ENCODE measurements at regions not wholly inside any gene's neighbourhood (a gene's known extent, or its start where the extent isn't known, plus 50 kb on each side); places are given as distances from the start of the nearest gene placed in this dataset.
"Not testable (repeated sequence)": the region's sequence is repeated elsewhere in the genome, so short reads cannot be mapped to it uniquely, and the experiment has no call there.

DNA sequence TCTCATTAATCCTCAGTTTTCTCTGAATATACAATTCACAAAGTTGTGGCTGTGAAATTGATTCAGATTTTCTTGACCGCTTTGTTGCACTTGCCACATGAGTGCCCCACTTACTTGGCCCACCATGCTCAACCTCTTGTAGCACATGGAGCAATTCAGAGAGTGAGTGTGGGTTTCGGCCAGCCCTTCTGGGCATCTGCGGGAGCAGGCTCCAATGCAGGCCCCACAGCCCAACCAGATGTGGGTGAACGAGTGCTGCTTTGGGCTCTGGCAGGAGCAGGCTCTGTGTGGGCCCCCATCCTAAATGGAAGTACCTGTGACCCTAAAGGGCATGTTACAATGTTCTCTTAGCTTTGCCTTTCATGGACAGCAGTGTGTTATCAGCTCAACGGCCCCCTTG is 2338.6 kb downstream of the LRRC4C start:
- FAIRE-seq = no peak

DNA sequence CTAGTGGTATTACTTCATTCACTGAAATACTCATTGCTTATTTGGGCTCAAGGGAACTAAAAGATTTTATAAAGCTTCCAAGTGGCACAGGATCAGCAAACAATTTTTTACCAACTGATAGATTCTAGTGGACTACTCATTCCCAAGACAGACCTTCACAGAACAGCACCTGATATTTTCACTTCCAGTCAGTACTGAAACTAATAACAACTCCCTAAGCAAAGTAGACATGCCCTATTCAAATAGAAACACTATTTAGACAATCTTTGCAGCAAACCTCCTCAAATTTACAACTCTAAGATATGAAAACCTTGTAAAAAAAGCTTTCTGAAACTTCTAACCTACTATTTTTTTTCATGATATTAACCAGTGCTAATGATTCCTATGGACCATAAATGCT is 2345.8 kb downstream of the LRRC4C start:
- FAIRE-seq = no peak

DNA sequence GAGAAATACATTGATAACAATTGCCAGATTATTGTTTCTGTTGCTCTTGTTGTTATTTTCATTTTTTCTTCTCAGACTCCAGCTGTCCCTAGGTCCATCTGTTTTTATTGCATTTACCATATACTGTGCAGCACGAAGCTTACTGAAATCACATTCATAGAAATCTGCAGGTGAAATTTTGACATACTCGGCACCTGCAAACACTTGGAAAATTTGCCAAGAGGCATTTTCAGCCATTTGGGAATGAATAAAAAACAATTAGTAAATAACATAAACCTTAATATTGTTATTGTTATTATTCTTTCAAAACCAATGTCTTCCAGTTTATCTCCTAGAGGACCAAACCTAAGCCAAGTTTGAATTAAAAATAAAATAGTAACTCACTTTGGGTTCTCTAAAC is 2357.2 kb downstream of the LRRC4C start:
- no peak for FAIRE-seq

DNA sequence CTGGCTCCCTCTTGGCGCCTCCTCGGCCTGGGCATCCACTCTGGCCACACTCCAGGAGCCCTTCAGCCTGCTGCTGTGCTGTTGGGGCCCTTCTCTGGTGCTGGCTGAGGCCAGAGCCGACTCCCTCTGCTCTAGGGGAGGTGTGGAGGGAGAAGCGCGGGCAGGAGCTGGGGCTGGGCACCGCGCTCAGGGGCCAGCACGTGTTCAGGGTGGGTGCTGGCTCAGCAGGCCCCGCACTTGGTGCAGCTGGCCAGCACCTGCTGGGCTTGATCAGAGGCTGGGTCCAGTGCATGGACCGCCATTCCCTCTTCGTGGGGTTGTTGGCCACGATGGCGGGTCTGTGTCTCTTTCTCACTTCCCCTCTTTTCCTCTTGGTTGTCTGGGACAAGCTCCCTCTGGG is 2381.0 kb downstream of the LRRC4C start:
- no peak for FAIRE-seq

DNA sequence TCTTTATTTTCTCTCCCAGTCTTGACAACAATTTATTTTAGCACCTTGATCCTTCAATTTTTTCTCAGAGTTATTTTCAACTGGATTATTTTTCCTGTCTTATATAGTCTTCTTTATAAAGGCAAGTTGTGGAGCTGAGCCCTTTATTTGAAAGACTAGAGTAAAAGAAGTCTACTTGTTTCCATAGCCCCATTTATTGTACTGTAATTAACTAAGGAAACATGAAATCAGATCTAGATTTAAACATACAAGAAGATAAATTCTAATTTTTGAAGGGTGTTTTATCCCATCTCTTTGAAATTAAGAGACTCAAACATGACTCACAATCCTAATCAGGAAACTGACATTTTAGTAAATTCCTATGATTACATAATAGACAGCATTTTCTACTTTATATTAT is 2421.8 kb downstream of the LRRC4C start:
- no peak for FAIRE-seq

DNA sequence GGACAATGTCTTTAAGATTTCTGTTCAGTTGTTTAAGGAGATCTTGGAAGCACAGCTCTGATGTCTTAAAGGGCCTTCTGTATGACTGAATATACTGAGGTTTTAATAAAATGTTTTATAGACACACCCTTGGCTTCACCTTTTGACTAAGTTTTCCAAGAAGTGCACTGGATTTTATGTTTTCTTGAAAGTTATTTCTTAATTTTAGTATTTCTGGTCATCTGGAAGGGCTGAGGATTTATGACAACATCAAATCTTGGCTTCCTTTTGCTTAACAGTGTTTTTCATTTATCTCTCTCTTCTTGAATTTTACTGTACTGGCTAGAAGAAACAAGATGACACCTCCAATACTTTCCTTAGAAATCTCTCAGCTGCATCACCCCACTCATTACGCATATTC is 2423.4 kb downstream of the LRRC4C start:
- no peak for FAIRE-seq

DNA sequence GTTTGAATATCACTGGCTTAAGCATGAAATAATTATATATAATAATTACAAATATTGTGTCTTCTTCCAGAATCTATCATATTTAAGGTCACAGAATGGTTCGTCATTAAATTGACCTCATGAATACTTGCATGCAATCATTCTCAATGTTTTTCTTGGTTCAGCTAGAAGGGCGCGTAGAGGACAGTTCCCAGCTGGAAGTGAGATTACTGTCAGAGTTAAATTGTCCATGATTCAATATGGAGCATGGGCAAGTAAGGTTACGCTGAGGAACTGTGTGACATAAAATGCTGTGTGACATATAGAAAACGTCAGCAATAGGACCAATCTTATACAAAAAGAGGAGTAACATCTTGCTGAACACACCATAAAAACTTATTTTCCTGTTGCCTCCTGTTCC is 2423.5 kb upstream of the RAG2 start:
- no peak for FAIRE-seq

DNA sequence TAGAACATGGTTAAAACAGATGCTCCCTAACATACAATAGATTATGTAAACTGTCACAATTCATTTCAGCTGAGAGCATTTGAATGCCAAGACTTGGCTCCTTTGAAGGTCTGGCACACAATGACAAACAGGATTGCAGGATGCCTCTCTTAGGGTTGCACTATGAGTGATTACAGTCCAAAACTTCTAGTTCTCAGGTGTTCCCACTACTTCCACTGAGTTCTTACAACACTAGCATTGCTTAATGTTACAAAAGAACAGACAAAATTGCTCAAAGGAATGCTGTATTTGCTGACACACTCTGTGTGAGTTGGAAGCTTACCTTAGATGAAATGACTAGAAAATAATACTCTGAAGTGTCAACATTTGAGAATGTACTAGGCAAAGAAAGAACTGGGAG is 2413.8 kb upstream of the RAG2 start:
- no peak for FAIRE-seq

DNA sequence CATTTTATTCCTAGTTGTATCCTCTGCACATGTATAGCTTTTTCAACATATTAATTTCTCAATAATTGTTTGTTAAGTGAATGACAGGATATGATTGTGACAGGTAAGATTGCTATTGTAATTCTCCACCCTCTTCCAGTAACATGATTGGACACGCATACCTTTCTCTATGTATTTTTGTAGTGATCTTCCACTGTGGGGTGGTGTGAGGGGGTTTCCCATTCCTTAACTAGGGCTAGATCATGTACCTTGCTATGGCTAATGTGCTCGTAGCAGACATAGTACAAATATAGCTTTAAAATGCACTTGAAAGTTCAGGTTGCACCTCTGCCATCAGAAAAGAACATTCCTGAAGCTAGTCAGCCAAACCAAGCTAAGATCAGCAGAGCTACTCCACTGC is 2392.8 kb upstream of the RAG2 start:
- no peak for FAIRE-seq

DNA sequence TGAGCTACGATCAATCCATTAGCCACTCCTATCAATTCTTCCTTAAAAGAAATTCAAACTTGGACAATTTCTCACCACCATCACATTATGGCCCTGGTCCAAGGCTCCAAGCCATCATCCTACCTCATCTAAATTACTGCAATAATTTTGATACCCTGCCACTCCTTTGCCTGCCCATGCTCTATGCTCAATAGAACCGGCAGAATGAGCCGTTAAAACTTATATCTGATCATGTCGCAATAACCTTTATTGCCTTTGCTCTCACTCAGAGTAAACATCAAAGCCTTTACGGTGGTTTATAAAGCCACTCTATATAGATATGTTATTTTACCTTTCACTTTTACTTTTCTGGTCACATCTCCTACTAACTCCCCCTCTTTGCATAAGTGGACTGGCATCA is 2392.1 kb upstream of the RAG2 start:
- FAIRE-seq = no peak

DNA sequence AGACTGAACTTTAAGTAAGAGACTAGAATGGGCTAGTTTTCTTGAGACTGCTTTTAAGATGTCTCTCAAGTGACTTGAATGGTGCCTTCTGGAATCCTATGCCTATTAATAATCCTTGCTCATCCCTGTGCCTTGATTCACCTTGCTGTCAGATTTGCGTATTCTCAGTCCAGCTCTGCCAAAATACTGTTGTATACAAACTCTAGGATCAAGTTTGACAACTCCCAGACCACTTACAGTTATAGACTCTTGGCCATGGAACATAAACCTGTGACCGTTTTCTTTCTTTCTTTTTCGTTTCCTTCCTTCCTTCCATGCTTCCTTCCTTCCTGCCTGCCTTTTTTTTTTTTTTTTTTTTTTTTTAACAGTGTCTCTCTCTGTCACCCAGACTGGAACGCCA is 2390.9 kb upstream of the RAG2 start:
- FAIRE-seq = no peak

DNA sequence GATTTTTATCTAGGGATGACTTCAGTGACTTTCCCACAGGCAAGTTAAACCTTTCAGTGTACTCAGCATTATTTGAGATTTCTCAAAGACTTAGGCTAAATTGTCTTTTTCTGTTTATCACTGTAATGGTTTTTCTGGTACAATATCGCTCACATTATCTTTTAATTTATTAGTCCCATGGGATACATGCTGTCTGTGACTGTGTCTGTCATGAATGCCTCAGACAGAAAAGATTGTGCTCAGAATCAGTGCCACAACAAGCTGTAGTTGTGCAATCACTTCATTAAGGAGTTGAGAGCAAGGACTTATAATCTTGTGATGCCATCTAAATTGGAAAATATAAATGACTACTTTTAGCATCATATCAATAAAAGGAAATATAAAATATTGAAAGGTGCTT is 2374.2 kb upstream of the RAG2 start:
- no peak for FAIRE-seq

DNA sequence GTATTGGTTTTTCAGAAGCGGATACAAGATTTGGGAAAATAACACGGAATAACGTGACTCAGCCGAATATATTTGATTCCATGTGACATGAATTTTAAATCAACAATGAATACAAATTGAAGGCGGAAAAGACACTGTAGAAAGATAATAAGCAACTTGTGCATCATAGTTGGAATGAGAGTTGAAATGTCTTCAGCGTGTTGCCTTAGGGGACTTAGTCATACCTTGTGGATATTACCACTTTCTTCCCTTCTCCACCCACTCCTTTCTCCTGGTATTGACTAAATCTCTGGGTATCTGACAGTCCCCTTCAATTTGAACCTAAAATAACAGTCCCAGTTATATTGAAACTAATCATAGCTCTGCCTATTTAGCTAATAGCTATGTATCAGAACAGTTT is 2373.1 kb upstream of the RAG2 start:
- no peak for FAIRE-seq

DNA sequence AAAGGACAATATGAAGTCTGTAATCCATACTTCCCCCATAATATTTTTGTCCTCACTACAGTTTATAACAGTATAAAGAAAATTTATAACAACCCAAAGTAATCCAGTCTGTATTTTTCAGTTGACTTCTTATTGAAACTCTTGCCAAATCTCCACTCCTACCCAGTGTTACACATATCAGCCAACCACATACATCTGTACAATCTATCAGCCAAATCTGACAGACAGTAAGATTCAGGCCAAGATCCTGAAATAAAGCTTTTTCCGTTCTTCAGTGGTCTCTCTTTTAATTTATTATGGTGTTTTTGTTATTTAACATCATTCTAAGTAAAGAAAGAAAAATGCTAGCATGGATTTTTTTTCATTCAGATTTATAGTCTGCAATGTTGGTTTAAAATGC is 2370.9 kb upstream of the RAG2 start:
- no peak for FAIRE-seq

DNA sequence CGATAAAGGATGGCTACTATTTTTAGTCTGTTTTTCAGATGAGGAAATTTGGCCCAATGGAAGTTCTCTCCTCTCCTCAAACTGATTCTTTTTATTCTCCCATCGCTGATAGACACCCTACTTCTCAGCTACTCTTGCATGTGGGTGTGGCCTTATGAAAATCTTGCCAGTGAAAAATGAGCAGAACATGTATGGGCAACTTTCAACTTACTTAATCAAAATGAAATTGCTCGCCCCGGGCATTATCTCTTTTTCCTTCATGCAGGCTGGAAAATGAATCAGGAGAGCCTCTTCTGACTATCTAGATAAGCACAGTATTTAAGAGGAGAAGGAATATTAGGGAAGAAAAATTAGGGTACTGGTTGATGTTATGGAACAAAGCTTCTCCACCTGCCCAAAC is 2354.7 kb upstream of the RAG2 start:
- FAIRE-seq = no peak

DNA sequence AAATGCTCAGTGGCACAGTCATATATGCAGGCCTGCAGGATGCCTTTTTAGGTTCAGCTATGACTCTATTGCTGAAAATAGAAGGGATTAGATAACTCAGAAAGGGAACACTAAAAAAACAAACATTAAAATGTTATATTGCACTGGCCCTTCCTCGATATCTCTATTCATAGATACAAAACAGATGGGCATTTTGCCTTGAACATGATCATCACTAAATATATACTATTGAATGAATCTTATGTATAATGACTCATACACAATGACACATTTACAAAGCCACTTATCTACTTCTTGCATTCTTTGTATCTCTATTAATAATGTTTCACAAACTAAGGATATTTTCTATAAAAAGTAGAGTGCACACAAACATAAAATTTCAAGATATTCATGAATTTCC is 2352.8 kb upstream of the RAG2 start:
- no peak for FAIRE-seq

DNA sequence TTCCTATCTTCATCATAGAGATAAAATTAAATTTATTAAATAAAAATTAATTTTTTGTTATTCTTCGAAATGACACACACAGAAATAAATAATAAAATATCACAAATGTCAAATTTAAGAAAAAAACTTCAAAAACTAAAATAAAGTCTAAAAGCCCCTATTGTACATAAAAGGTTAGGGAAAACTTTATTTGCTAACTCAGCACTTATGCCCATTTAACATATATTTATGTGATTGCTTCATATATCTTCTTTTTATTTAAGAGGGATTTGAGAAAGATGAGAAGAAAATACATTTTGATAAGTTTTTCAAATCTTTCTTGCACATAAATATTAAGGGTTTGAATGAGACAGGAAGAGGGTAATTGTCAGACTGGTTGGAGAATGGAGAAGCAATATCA is 2350.4 kb upstream of the RAG2 start:
- FAIRE-seq = no peak

DNA sequence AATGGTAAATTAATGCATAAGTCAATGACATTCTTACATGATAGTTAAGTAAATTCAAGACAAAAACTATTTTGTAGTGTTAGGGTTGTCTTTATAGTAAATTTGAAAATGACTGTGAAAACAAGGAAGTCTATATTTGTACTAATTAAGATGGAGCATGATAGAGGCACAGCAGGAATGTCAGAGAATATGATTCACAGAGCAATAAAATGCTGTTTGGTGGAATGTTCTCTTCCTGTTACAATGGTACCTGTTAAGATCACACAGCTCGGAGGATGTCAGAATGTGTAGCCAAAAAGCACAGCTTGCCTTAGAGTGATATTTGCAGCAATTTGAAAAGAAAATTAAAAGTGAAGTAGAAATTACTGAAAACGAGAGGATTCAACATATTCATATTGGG is 2339.7 kb upstream of the RAG2 start:
- FAIRE-seq = no peak

DNA sequence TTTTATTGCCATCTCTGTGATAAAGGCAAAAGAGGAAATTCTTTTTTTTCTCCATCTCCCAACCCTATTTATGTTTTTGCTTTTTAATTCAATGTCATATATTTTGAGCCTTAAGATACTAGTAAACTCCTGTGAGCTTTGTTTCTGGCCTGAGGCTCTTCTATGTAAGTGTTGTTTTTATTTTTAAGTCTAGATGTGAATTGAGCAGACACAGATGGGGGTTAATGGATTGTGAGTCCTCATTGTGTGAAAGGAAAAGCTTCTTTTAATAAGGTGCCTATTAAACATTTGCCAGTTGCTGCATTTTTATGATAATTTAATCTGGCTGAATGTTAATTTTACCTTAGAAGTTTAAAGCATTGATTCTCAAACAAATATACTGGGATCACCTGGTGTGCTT is 2337.9 kb upstream of the RAG2 start:
- no peak for FAIRE-seq

DNA sequence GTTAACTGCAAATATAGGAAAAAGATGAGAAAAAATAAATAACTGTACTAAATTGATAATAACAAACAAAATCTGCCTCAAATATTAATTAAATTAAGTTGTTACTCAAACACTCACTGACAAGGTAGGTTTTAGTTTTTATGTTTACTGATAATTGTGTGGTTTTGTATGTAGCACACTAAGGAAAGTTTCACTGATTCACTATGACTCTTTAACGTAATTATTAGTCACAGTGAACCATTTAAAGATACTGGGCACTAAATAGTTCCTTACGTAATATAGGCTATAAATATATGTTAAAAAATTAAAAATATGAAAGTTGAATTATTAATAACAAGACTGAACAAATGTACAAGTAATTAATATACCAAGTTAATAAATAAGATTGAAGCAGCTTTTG is 2330.0 kb upstream of the RAG2 start:
- no peak for FAIRE-seq

DNA sequence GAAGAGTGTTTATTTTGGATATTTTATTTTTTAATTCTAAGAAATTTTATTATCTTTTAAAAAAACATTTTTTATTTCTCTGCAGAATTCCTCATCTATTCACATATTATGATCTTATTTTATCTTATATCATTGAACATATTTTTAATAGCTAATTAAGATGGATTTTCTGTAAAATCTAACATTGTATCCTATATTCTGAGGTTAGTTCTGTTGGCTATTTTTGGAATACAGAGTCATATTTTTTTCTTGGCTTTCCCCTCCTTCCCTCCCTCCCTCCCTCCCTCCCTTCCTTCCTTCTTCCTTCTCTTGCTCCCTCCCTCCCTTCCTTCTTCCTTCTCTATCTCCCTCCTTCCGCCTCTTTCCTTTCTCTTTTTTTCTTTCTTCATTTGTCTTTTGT is 2326.6 kb upstream of the RAG2 start:
- FAIRE-seq = no peak

DNA sequence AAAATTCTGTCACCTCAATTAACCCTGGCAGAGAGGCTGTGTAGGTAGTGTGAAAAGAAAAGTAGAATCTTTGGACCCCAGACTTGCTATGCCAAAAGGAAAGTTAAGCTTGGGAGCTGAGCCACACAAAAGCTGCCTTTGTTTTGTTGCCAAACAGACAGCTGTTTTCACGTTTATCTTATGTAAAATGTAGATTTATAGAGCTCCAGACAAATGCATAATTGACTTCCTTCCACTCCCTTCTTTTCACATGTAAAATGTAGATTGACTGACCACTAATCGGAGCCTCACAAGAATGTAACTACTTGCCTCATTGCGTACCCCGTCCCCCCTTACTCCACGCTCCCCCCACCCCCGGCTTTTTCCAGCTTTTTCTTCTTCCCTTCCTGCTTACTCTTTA is 2302.2 kb upstream of the RAG2 start:
- no peak for FAIRE-seq

DNA sequence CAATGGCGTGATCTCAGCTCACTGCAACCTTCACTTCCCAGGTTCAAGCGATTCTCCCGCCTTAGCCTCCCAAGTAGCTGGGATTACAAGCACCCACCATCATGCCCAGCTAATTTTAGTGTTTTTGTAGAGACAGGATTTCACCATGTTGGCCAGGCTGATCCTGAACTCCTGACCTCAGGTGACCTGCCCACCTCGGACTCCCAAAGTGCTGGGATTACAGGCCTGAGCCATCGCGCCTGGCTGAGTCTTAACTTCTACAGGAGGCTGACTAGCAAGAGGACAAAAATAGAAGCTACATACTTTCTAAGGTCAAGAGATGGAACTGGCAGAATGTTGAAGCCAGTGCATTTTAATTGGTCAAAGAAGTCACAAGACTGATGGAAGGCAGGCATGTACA is 2296.2 kb upstream of the RAG2 start:
- not testable (repeated sequence) for FAIRE-seq

DNA sequence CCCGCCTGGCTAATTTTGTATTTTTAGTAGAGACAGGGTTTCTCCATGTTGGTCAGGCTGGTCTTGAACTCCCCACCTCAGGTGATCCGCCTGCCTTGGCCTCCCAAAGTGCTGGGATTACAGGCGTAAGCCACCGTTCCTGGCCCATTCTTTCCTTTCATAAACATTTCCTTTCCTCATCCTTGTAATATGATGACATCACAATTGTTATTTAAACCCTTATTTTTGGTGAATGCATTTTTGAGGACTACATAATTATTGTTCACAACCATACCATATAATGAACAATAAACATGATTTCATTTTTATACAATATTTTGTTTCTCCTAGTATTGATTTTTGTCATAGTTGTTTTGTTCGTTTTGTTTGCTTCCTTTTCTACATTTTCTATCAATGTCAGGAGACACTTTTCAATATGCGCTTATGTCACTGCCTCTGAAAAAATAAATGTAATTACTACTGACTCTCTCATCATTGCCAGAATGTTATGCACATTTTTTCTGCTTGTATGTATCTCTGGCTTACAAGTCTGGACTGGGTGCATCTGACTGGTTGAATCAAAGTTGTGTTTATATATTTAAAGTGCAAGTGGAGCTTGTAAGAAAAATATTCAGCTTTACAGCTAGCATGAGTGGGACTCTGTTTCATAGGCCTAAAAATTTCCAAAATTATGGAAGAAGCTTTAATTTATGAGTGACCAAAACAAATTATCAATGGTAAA is 2286.3 kb upstream of the RAG2 start:
- FAIRE-seq = no peak

DNA sequence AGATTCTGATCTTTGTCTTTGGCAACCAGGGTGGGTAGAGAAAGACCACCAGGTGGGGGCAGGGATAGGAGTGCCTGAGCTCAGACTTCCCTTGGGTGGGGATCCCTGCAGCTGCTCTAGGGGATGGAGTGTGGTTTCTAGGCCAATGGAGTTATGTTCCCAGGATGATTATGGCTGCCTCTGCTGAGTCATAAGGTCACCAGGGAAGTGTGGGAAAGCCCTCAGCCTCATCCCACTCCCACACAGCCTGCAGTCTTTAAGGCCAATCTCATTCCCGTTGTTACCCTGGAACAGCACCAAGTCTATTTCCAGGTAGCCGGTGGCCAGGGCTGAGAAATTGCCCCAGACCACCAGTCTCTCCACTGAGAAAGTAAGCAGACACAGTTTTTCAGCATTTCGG is 2269.3 kb upstream of the RAG2 start:
- no peak for FAIRE-seq

DNA sequence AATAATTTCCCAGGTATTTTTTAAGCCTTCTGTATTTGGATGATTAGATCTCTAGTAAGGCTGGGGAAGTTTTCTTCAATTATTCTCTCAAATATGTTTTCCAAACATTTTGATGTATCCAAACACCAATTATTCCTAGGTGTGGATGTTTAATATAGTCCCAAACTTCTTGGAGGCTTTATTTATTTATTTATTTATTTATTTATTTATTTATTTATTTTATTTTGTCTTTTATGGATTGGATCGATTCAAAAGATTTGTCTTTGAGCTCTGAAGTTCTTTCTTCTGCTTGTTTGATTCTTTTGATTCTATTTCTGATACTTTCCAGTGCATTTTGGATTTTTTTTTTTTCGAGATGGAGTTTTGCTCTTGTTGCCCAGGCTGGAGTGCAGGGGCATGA is 2267.9 kb upstream of the RAG2 start:
- no peak for FAIRE-seq

Measured in G401.6 (cell line).